ENCODE measurements at regions not wholly inside any gene's neighbourhood (a gene's known extent, or its start where the extent isn't known, plus 50 kb on each side); places are given as distances from the start of the nearest gene placed in this dataset.

GRCh38 chr11:69883292-69884255, 64.4 kb upstream of the FGF3 start:
- TF ChIP-seq CTCF (IDR thresholded peaks at IDR 0.05; ENCODE audit: low read length) (no peak), EZH2 (IDR thresholded peaks at IDR 0.05; ENCODE audit: borderline replicate concordance, low read length) (no peak)

Data from OCI-LY1 (cell line).